GM21381 (cell line): ENCODE measurements at regions not wholly inside any gene's neighbourhood (a gene's known extent, or its start where the extent isn't known, plus 50 kb on each side); places are given as distances from the start of the nearest gene placed in this dataset.
A peak's percentile ranks its signal among the peaks of the same experiment; 100 is the strongest.

Experiments
- ATAC-seq: cut with Tn5 transposase; IDR thresholded peaks from one replicate; pipeline ENCODE4 v1.9.1; 2021; ENCODE audit warnings: mild to moderate bottlenecking, moderate library complexity; ENCODE audit not compliant: unreplicated experiment

GRCh38 chr4:140809676-140810075 lies 53.5 kb upstream of the TBC1D9 start:
- no peak for ATAC-seq

GRCh38 chr4:140808256-140808655 lies 52.1 kb upstream of the TBC1D9 start:
- peak; percentile 5 for ATAC-seq

GRCh38 chr4:140807491-140808252 lies 51.5 kb upstream of the TBC1D9 start:
- peak; percentile 81 for ATAC-seq

- ATAC-seq: peak; percentile 74
These were observed 50.0 kb upstream of the TBC1D9 start for GRCh38 chr4:140806163-140806562.
